ENCODE measurements at regions not wholly inside any gene's neighbourhood (a gene's known extent, or its start where the extent isn't known, plus 50 kb on each side); places are given as distances from the start of the nearest gene placed in this dataset.

DNA sequence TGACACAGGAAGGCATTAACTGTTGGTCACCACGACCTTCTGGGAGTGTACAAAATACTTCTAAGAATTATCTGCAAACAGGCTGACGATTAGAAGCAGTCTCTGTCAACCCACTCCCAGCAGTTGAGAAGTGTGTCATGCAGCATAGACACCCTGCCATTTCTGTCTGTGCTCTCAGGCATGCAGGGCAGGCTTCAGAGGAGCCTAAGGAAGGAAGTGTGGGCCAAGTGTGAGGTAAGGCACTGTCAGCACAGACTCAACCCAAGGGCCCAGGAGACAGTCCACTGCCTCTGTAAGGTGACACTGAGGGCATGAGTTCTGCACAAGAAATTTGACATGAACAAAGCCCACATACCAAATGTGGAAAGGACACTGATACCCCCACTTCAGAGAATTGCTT is 109.0 kb upstream of the VIPR2 start:
- TF ChIP-seq POLR2A (IDR thresholded peaks at IDR 0.05; ENCODE audit: low read length), result no peak
- no peak for TF ChIP-seq GATA1 (IDR thresholded peaks at IDR 0.05; ENCODE audit: low read depth, low read length)

Measured in erythroblast (primary cell).